NCI-H1105 treated with DMSO at 0.1 percent for 48 hours (cell line): ENCODE measurements at regions not wholly inside any gene's neighbourhood (a gene's known extent, or its start where the extent isn't known, plus 50 kb on each side); places are given as distances from the start of the nearest gene placed in this dataset.

ENCODE experiments used
- DNase-seq: peaks from one replicate; lab custom pipeline; 2025; lab: John Stamatoyannopoulos, UW

GRCh38 chr2:83155826-83156225 lies 1303.3 kb downstream of the SUCLG1 start:
- DNase-seq, result no peak

- DNase-seq, result no peak
Observed at GRCh38 chr2:83143946-83144345, 1315.1 kb downstream of the SUCLG1 start.

GRCh38 chr2:83142934-83143333 lies 1316.1 kb downstream of the SUCLG1 start:
- DNase-seq, result no peak

GRCh38 chr2:83115606-83116005 lies 1343.5 kb downstream of the SUCLG1 start:
- DNase-seq, result no peak

- no peak for DNase-seq
Observed at GRCh38 chr2:83115155-83115554, 1343.9 kb downstream of the SUCLG1 start.

GRCh38 chr2:83113953-83114352 lies 1345.1 kb downstream of the SUCLG1 start:
- DNase-seq, result no peak

- no peak for DNase-seq
Observed at GRCh38 chr2:83112858-83113257, 1346.2 kb downstream of the SUCLG1 start.

GRCh38 chr2:83109284-83109683 lies 1349.8 kb downstream of the SUCLG1 start:
- no peak for DNase-seq

- no peak for DNase-seq
Observed at GRCh38 chr2:83106853-83107252, 1352.2 kb downstream of the SUCLG1 start.

GRCh38 chr2:83104202-83104601 lies 1354.9 kb downstream of the SUCLG1 start:
- DNase-seq, result no peak

- DNase-seq, result no peak
Observed at GRCh38 chr2:83103613-83104012, 1355.5 kb downstream of the SUCLG1 start.

GRCh38 chr2:83089051-83089450 lies 1370.0 kb downstream of the SUCLG1 start:
- DNase-seq, result peak; percentile 0

- DNase-seq, result no peak
Observed at GRCh38 chr2:83085869-83086268, 1373.2 kb downstream of the SUCLG1 start.

- peak; percentile 85 for DNase-seq
Observed at GRCh38 chr2:83081826-83082690, 1377.0 kb downstream of the SUCLG1 start.

- no peak for DNase-seq
Observed at GRCh38 chr2:83079007-83079406, 1380.1 kb downstream of the SUCLG1 start.

GRCh38 chr2:83072767-83073166 lies 1386.3 kb downstream of the SUCLG1 start:
- DNase-seq, result no peak

GRCh38 chr2:83071914-83072313 lies 1387.2 kb downstream of the SUCLG1 start:
- no peak for DNase-seq

- no peak for DNase-seq
Observed at GRCh38 chr2:83071352-83071751, 1387.7 kb downstream of the SUCLG1 start.

GRCh38 chr2:83069724-83070123 lies 1389.4 kb downstream of the SUCLG1 start:
- DNase-seq, result no peak

GRCh38 chr2:83068714-83069113 lies 1390.4 kb downstream of the SUCLG1 start:
- no peak for DNase-seq

- no peak for DNase-seq
Observed at GRCh38 chr2:83067947-83068346, 1391.1 kb downstream of the SUCLG1 start.

GRCh38 chr2:83063933-83064332 lies 1395.1 kb downstream of the SUCLG1 start:
- no peak for DNase-seq

GRCh38 chr2:83063511-83063910 lies 1395.6 kb downstream of the SUCLG1 start:
- no peak for DNase-seq

- DNase-seq, result no peak
Observed at GRCh38 chr2:83058683-83059082, 1400.4 kb downstream of the SUCLG1 start.
